Femur (tissue), 1 donor: ENCODE measurements at regions not wholly inside any gene's neighbourhood (a gene's known extent, or its start where the extent isn't known, plus 50 kb on each side); places are given as distances from the start of the nearest gene placed in this dataset.

Source experiments
- DNase-seq: peaks from one replicate; pipeline ENCODE4 v3.0.0-alpha.2; 2017

DNA sequence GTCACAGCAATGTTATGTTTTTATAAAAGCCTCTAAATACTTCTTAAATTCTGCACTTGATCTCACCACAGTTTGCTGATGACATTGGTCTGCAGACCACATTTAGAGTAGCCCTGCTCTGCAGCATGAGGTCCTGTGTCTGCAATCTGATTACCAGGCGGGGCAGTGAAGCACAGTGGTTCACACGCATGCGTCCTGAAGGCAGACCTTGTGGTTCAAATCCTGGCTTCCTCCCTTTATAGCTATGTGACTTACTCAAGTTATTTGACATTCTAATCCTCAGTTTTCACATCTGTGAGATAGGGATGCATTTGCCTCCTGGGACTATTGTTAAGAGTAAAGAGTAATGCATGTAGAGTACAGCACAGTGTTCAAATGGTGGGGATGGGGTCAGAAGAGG lies 50.3 kb downstream of the BMAL2 start:
- DNase-seq: no peak

DNA sequence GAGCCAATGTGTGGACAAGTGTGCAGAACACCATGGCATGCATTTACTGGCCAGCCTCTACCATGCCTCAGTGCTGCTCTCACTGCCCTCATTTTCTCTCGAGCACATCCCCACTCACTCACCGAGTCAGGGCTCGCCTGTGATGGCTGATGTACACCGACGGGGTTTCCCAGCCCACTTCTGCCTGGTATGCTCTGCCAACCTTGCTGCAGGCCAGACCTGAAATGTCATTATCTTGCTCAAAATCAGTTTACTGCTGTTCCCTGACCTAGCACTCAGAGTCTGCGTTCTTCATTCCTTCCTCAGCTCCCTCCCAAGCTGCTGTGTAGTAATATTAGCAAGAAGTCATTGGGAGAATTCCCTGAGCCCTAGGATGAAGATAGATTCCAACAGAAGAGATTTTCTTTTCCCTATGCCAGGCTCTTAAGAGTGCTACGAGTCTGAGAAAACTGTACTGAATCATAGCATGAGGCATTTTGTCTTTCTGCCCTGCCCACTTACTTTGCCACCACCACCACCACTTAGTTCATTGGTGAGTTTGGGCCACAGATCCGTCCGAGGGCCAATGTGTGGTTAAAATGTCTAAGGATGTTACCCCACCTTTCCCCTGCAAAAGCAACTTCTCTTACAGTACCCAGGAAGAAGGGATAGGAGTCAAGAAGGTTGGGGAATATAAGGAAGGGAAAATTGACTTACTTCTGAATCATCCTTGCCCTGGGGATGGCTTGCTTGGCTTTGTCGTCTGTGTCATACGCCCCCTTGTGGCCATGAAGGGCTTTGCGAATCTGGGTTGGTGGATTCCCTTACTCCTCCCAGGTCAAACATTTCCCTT lies 51.0 kb downstream of the BMAL2 start:
- DNase-seq: peak; percentile 42

DNA sequence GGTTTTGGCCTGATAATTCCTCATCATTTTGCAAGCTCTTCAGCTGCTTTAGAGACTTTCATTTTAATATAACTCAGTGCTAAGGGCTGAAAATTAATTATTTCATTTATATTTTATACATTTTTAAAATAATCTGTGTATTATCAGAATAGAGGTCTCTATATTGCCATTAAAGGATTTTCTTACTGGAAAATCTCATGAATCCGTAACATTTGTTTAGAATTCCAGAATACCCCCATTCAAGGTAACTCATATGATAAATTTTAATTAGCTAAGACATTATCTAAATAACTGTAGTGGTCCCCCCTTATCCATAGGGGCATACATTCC lies 51.6 kb downstream of the BMAL2 start:
- no peak for DNase-seq

DNA sequence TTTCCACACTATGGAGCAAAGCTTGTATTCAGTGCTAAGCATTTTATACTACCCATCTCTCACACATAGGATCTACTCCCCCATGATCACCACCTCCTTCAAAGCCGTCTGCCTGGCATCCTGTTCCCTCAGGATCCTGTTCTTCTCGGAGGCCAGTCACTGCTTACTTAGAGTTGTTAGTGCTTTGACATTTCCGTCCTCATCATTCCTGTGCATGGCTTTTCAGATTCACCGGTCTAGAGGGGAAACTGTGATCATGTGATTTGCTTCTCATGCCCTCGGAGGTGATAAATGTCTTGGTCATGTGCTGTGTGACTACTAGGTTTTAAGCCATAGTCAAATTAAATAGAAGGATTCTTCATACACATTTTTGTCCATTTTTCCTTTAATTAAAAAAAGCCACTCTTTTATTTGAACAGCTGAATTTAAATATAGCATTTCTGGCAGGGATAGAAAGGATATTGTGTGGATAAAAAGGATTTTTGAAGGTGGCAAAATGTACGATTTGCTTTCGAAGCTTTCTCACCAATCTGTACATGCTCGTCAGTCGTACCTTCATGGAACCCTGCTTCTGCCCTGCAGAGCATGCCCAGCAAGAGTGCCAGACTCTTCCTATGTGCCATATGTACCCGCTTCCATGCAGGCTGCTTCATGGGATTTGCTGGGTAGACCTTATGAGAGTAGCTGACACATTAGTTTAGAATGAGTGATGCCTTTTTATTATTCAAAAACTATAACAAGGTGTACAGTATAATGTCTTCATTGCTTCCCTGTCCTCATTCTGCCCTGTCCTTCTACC lies 53.3 kb downstream of the BMAL2 start:
- no peak for DNase-seq

DNA sequence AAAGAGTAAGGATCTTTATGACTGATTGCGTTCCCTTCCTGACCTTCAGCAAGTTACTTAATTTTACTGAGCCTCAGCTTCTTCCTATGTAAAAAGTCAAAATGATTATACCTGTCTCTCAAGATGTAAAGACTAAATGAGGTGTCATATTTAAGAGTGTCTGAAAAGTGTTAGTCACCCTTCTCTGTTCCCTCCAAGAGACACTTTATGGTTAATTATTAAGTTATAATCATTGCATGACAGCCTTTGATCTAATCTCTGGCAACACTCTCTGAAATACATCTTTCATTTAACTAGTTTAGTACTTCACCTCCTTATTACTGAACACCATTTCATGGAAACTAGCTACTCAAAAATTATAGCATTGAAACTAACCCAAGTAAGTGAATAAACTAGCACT lies 54.8 kb downstream of the BMAL2 start:
- DNase-seq: no peak

DNA sequence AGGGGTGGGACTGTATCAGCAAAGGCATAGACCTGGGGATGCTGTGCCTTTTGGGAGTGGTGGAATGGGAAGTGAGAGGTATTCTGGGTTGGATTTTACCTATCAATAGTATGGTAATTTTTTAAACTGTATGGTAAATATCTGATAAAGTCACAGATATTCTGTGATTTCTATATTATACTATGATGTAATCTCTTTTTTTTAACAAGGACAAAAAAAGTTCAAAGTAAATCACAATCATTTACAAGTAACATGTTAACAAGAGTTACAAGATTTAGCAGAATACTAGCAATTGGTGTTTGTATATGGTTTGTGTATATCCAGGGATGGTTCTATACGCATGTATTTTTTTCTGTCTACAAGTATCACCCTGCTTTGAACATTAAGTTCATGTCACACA lies 56.0 kb downstream of the BMAL2 start:
- DNase-seq: no peak

DNA sequence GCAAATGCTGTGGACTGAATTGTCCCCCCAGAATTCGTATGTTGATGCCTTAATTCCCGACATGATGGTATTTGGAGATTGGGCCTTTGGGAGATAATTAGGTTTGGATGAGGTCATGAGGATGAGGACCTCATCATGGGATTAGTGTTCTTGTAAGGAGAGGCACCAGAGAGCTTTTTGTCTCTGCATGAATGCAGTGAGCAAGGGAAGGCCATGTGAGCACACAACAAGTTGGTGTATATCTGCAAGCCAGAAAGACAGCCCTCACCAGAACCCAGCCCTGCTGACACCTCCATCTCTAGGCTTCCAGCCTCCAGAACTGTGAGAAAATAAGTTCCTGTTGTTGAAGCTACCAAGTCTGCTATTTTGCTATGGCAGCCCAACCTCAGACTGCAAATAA lies 51.9 kb upstream of the SMCO2 start:
- no peak for DNase-seq

DNA sequence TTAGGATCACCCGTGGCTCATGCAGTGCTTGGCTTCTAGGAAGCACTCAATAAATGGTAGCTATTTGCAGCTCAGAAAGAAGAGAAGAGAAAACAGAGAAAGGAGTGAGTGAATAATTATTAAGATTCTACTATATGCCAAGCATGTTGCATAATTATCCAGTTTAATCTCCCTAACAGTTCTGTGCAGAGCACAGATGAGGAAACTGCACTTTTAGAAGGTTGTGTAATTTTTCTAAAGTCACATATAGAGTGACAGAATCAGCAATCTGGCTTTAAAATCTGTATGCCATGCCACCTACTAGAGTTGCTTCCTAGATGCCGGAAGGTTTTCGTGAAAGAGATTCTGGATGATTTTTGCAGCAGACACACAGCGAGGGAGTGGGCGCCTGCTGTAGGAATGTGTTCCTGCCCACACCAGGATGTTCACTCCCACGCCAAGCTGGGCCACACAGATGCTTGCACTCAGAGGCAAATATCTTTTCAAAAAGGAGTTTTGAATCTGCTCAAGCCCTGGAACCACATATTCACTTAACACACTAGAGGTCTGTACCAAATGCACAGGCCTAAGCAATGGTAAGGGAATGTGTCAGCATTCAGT lies 50.2 kb upstream of the SMCO2 start:
- DNase-seq: no peak
